PFSK-1 (cell line): ENCODE measurements at regions not wholly inside any gene's neighbourhood (a gene's known extent, or its start where the extent isn't known, plus 50 kb on each side); places are given as distances from the start of the nearest gene placed in this dataset.

Experiments
- FOXP2 ChIP-seq: optimal IDR thresholded peaks from 2 replicates; pipeline ENCODE3; 2011; ENCODE audit warnings: borderline replicate concordance, control low read depth, inconsistent platforms; ENCODE audit not compliant: insufficient read depth; ENCODE audit errors: extremely low read length, extremely low read depth
- POLR2AphosphoS5 ChIP-seq: IDR thresholded peaks from 2 replicates; pipeline ENCODE4 v1.6.1; 2012; ENCODE audit warnings: low read depth, mild to moderate bottlenecking, control low read depth, low read length, moderate library complexity
- REST ChIP-seq, 2 experiments: IDR thresholded peaks; 2 replicates each; pipeline versions ENCODE4 v1.6.1 to v1.8.0; 2011 to 2012; ENCODE audit warnings: low read depth in 2 of 2, low read length in 2 of 2, control low read depth in 1 of 2, inconsistent platforms in 1 of 2, mild to moderate bottlenecking in 1 of 2, moderate library complexity in 1 of 2; ENCODE audit not compliant: insufficient read depth in 1 of 2
- SIN3A ChIP-seq: IDR thresholded peaks from 2 replicates; pipeline ENCODE4 v1.6.1; 2012; ENCODE audit warnings: mild to moderate bottlenecking, low read length, moderate library complexity, borderline replicate concordance; ENCODE audit not compliant: insufficient read depth
- TAF1 ChIP-seq: IDR thresholded peaks from 2 replicates; pipeline ENCODE4 v1.6.1; 2012; ENCODE audit warnings: low read length, control low read depth, borderline replicate concordance; ENCODE audit not compliant: insufficient read depth

DNA sequence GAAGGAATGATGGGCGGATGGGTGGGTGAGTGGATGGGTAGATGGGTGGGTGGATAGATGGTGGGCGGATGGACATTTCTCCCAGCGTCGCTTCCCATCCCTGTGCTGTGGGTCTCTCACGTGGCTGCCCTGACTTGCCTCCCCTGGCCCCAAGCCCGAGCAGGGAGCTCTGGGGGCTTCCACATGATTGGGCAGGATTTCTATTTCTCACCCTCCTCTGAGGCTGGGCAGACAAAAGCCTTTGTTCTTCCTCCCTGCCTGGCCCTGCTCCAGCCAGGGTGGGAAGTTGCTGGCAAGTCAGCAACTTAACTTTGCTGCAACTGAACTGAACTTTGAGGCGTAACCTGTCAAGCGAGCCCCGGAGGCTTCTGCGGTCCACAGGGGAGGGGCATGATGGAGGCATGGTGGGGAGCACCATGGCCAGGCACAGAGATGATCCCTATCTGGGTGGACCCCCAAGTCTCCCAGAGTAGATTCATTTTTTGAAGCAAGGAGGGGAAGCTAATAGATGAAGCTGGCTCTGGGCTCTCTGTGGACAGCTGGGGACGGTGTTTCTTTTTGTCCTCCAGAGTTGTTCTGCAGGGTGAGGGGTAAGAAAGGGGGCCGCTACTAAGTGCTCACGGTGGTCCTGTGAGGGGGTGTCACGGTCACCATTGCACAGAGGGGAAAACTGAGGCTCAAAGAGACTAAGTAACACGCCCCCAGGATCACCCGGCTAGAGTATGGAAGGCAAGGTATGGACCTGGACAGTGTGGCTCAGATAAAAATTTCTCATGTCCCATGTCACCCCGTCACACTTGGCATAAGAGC lies 140.1 kb downstream of the CEBPB start:
- TF ChIP-seq REST (IDR thresholded peaks at IDR 0.05; ENCODE audit: insufficient read depth in 1 of 2, low read depth in 2 of 2, low read length in 2 of 2): no peak
- no peak for TF ChIP-seq FOXP2
- TF ChIP-seq SIN3A: no peak
- no peak for TF ChIP-seq TAF1
- no peak for TF ChIP-seq POLR2AphosphoS5

DNA sequence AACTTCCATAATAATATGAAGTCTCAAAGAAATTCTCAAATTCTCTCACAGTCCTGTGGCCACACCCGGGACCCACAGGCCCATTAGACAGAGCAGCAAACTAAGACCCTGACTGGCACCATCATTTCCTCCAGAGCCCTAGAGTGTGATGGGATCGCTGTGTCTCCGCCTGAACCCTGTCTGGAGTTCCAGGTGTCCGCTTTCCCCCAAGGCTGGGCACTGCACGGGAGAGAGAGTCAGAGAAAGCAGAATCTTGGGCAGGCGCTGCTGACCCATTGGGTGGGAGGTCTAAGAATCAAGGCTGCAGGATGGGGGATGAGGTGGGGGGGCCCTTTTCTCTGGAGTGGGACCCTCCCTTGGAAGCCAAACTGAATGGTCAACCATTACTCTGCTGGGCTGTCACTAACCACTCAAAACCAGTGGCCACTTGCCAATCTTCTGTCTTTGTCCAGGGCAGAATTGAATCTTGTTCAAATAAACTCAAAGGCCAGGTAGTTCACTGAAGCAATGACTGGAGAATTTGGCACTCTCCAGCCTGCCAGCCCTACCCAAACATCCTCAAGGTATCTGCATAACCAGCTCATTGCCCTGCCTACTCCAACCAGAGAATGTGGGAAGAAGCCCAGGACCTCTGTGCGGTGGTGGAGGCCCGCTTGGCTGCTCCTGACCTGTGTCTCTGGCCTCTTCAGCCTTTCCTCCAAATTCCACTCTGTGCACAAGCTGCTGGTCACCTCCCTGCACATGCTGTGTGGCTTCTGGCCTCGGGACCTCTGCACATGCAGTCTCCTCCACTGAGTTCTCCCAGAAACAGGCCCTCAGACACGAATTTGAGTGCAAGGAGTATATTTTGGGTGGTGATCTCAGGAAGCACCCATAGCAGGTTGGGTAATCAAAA lies 141.1 kb downstream of the CEBPB start:
- TF ChIP-seq FOXP2 (no peak), POLR2AphosphoS5 (no peak), SIN3A (no peak), TAF1 (no peak), REST (IDR thresholded peaks at IDR 0.05; ENCODE audit: insufficient read depth in 1 of 2, low read depth in 2 of 2, low read length in 2 of 2) (no peak)

- TF ChIP-seq FOXP2 (no peak), SIN3A (no peak), TAF1 (no peak), REST (IDR thresholded peaks at IDR 0.05; ENCODE audit: insufficient read depth in 1 of 2, low read depth in 2 of 2, low read length in 2 of 2) (no peak), POLR2AphosphoS5 (no peak)
These were observed 141.9 kb downstream of the CEBPB start for GRCh38 chr20:50332491-50332980.

DNA sequence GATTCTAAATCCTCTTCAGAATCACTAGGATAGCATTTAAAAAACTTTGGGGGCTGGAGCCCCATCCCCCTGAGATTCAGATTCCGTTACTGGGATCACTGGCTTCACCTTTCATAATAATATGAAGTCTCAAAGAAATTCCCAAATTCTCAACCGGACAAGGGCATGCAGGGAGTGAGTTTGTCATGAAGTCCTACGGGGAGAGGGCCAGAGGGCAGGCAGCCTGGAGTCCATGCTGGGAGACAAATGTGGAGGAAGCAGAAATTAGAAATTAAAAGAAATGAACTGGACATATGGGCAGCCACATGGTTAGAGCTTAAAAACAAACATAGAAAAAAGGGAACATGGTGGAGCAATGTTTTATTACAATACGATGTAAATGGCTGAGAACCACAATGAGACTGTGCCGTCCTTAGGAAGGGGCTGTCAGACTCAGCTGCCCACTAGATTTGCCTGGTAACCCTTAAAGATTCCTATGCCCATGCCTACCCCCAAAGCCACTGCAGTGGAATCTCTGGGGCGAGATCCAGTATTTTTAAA lies 142.6 kb downstream of the CEBPB start:
- TF ChIP-seq REST (IDR thresholded peaks at IDR 0.05; ENCODE audit: insufficient read depth in 1 of 2, low read depth in 2 of 2, low read length in 2 of 2): no peak
- no peak for TF ChIP-seq POLR2AphosphoS5
- TF ChIP-seq FOXP2: no peak
